Lung (tissue), 11 donors: ENCODE measurements at regions not wholly inside any gene's neighbourhood (a gene's known extent, or its start where the extent isn't known, plus 50 kb on each side); places are given as distances from the start of the nearest gene placed in this dataset.
"Not testable (repeated sequence)": the region's sequence is repeated elsewhere in the genome, so short reads cannot be mapped to it uniquely, and the experiment has no call there.

Experiments used
- ATAC-seq: fragments of 200-7000 bp; cut with Tn5 transposase; one replicate; pipeline ENCODE4 v1.9.1; 2020; ENCODE audit warnings: moderate number of reproducible peaks; ENCODE audit not compliant: insufficient read depth, low FRiP score
- DNase-seq, 3 donors: peaks; one replicate each; pipeline ENCODE4 v3.0.0-alpha.2; 2013 to 2017
- H3K27ac ChIP-seq, 2 donors: one replicate each; pipeline ENCODE4 v1.5.1; 2013; ENCODE audit warnings: mild to moderate bottlenecking in 2 of 2, moderate library complexity in 2 of 2, control low read depth in 1 of 2, inconsistent platforms in 1 of 2, low read depth in 1 of 2, low read length in 1 of 2
- H3K27me3 ChIP-seq, 3 donors: one replicate each; pipeline ENCODE4 v1.5.1; 2013; ENCODE audit warnings: low read length in 2 of 3; ENCODE audit not compliant: control insufficient read depth in 3 of 3, insufficient read depth in 3 of 3
- H3K36me3 ChIP-seq, 4 donors: one replicate each; pipeline ENCODE4 v1.5.1; 2013; ENCODE audit warnings: low read length in 4 of 4, mild to moderate bottlenecking in 1 of 4, moderate library complexity in 1 of 4; ENCODE audit not compliant: control insufficient read depth in 4 of 4, insufficient read depth in 4 of 4
- H3K4me1 ChIP-seq, 5 donors: one replicate each; pipeline ENCODE4 v1.5.1; 2013; ENCODE audit warnings: low read length in 5 of 5, mild to moderate bottlenecking in 2 of 5, moderate library complexity in 1 of 5; ENCODE audit not compliant: control insufficient read depth in 5 of 5, insufficient read depth in 5 of 5
- H3K4me3 ChIP-seq: one replicate; pipeline ENCODE4 v1.5.1; 2013; ENCODE audit warnings: mild to moderate bottlenecking, control low read depth, moderate library complexity
- H3K9ac ChIP-seq, 2 donors: one replicate each; pipeline ENCODE4 v1.5.1; 2013; ENCODE audit warnings: low read length in 2 of 2, control low read depth in 1 of 2; ENCODE audit not compliant: insufficient read depth in 1 of 2
- H3K9me3 ChIP-seq, 4 donors: one replicate each; pipeline ENCODE4 v1.5.1; 2013; ENCODE audit warnings: low read length in 3 of 4, mild to moderate bottlenecking in 1 of 4, moderate library complexity in 1 of 4; ENCODE audit not compliant: control insufficient read depth in 4 of 4, insufficient read depth in 3 of 4
- WGBS, 2 donors: extraction: QIAGEN DNeasy Blood & Tissue Kit; methylation state at CpG; one replicate each; pipeline ENCODE4 v1.1.7; 2013; 5-methylcytosine and 5-hydroxymethylcytosine counted together
- TF ChIP-seq, protein P1 (sequence below): IDR thresholded peaks from 2 replicates; pipeline ENCODE4 v1.5.1; 2012; ENCODE audit warnings: mild to moderate bottlenecking; ENCODE audit errors: control extremely low read depth, extremely low read depth
- donor health status: control.
- donor health status: control.
- donor health status: Bipolar disorder and iron deficiency.
- donor health status: healthy.
- donor health status: DM: yes; HTN: yes; CAD: no.

DNA sequence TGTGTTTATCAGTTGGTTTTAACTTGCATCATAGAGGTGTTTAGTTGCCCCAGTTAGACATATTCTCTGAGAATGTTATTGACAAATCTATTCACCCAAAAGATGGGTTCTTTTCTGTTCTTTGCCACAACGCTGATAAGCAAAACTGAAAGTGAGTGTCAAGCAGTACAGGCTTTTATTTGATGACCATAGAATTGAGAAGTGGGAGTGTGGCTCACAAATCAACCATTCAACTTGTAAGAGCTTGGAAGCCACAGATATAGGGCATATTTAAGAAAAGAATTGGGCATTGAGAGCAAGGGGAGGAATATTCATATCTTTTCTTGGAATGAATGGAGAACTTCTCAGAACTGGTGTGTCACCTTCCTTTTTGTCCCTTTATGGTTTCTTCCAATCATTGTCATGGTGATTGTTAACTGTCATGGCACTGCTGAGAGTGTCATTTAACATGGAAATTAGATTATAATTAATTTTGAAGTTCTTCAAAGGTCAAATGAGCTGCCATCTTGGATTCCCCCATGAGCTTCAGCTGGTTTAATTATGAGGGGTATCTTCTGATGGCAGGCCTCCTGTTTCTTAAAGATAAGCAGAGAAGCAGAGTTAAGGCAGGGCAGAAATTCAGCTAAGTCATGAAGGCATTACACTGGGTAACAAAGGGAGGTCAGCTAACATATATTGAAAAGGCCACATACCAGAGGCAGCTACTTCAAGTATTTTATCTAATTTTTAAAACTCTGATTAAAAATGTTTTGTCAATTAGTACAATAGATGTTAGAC is 254.0 kb upstream of the HTR1E start:
- H3K27me3 ChIP-seq: no peaks in the 10 kb centered on the region
- no peaks in the 10 kb centered on the region for H3K36me3 ChIP-seq
- H3K27ac ChIP-seq: no peak overlapping the region
- peaks cover 0 to 2% (median 0%) of the 10 kb centered on the region in 4 donors for H3K9me3 ChIP-seq
- DNase-seq (no peak), ATAC-seq (no peak)
- H3K9ac ChIP-seq: no peak overlapping the region
- H3K4me3 ChIP-seq: no peak overlapping the region
- no peaks in the 10 kb centered on the region for H3K4me1 ChIP-seq
- 53 to 78% methylated on average over 1 of the region's 1 CpG for WGBS, 2 donors
- TF ChIP-seq, protein P1, sequence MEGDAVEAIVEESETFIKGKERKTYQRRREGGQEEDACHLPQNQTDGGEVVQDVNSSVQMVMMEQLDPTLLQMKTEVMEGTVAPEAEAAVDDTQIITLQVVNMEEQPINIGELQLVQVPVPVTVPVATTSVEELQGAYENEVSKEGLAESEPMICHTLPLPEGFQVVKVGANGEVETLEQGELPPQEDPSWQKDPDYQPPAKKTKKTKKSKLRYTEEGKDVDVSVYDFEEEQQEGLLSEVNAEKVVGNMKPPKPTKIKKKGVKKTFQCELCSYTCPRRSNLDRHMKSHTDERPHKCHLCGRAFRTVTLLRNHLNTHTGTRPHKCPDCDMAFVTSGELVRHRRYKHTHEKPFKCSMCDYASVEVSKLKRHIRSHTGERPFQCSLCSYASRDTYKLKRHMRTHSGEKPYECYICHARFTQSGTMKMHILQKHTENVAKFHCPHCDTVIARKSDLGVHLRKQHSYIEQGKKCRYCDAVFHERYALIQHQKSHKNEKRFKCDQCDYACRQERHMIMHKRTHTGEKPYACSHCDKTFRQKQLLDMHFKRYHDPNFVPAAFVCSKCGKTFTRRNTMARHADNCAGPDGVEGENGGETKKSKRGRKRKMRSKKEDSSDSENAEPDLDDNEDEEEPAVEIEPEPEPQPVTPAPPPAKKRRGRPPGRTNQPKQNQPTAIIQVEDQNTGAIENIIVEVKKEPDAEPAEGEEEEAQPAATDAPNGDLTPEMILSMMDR: no peak

DNA sequence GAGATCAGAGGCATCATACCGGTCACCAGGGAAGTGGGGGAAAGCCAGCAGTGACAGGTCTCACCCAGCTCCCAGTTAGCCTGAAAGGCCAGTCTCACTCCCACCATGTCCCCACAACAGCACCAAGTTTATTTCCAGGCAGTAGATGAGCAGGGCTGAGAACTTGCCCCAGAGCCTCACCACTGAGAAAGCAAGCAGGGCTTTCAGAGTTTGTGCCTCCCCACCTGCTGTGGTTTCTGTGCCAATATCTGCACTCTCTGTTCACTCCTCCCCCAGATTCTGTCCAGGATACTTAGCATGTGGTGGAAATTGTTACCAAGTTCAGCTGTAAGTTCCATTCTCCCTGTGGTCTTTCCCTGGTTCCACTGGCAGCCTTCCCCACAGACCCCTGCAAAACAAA is 255.0 kb upstream of the HTR1E start:
- 78 to 81% methylated on average over 1 of the region's 1 CpG for WGBS, 2 donors
- TF ChIP-seq, protein P1: no peak
- H3K27me3 ChIP-seq: no peaks in the 10 kb centered on the region

DNA sequence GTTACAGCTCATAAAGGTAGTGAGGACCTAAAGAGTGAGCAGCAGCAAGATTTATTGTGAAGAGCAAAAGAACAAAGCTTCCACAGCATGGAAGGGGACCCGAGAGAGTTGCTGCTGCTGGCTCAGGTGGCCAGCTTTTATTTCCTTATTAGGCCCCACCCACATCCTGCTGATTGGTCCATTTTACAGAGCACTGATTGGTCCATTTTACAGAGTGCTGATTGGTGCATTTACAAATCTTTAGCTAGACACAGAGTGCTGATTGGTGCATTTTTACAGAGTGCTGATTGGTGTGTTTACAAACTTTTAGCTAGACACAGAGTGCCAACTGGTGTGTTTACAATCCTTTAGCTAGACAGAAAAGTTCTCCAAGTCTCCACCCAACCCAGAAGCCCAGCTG is 256.2 kb upstream of the HTR1E start:
- H3K9me3 ChIP-seq, DNase-seq, H3K27me3 ChIP-seq, ATAC-seq, H3K36me3 ChIP-seq, H3K4me1 ChIP-seq, H3K4me3 ChIP-seq, H3K9ac ChIP-seq, H3K27ac ChIP-seq: not testable (repeated sequence)
- 79 to 87% methylated on average over 1 of the region's 1 CpG for WGBS, 2 donors

More for the DNA sequence above, 255.0 kb upstream of the HTR1E start:
- H3K9ac ChIP-seq: no peak overlapping the region
- H3K36me3 ChIP-seq: no peaks in the 10 kb centered on the region
- H3K27ac ChIP-seq: no peak overlapping the region
- no peaks in the 10 kb centered on the region for H3K4me1 ChIP-seq
- H3K4me3 ChIP-seq: no peak overlapping the region
- H3K9me3 ChIP-seq: no peaks in the 10 kb centered on the region
- no peak for DNase-seq
- ATAC-seq: no peak

DNA sequence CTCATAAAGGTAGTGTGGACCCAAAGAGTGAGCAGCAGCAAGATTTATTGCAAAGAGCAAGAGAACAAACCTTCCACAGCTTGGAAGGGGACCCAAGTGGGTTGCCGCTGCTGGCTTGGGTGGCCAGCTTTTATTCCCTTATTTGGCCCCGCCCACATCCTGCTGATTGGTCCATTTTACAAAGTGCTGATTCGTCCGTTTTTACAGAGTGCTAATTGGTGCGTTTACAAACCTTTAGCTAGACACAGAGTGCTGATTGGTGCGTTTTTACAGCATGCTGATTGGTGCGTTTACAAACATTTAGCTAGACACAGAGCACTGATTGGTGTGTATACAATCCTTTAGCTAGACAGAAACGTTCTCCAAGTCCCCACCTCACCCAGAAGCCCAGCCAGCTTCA is 265.2 kb upstream of the HTR1E start:
- not testable (repeated sequence) for DNase-seq, H3K9ac ChIP-seq, H3K36me3 ChIP-seq, H3K4me3 ChIP-seq, H3K4me1 ChIP-seq, ATAC-seq, H3K27ac ChIP-seq, H3K9me3 ChIP-seq, H3K27me3 ChIP-seq
- 71 to 75% methylated on average over 8 of the region's 8 CpGs for WGBS, 2 donors
